ENCODE measurements at regions not wholly inside any gene's neighbourhood (a gene's known extent, or its start where the extent isn't known, plus 50 kb on each side); places are given as distances from the start of the nearest gene placed in this dataset.
"Not testable (repeated sequence)": the region's sequence is repeated elsewhere in the genome, so short reads cannot be mapped to it uniquely, and the experiment has no call there.

DNA sequence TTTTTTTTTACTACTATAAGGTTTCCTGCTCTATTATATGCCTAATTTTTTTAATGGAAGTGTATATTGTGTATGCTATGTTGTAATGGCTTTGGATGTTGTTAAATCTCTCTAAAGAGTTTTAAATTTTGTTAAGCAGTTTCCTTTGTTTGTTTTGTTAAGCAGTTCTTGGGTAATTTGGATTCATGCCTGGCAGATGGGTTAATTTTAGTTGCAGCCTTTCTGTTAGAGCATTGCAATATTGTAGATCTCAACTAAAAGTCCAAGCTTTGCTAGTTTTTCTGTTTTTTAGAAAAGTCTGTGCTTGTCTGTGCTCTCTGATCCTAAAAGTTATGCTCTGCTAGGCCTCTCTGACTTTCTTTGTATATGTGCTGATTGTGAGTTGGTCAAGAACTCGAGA lies 1229.0 kb upstream of the NRXN1 start:
- Mint-ChIP-seq H3K27ac (no peak overlapping the region), H3K4me1 (ENCODE audit: low read depth in 2 of 2) (no peaks in the 10 kb centered on the region), H3K36me3 (no peaks in the 10 kb centered on the region), H3K4me3 (no peak overlapping the region), H3K27me3 (no peaks in the 10 kb centered on the region), H3K9me3 (peaks cover 16% of the 10 kb centered on the region)
- DNase-seq (ENCODE audit: low spot score): no peak
- no peak for ATAC-seq

DNA sequence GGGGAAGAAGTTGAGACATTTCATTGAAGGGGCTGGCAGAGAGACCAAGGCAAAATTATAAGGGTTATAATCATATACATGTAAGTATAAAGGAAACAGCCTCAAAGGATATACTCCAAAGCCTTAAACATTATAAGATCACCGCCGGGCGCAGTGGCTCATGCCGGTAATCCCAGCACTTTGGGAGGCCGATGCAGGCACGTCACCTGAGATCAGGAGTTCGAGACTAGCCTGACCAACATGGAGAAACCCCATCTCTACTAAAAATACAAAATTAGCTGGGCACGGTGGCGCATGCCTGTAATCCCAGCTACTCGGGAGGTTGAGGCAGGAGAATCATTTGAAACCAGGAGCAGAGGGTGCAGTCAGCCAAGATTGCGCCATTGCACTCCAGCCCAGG lies 1227.0 kb upstream of the NRXN1 start:
- H3K4me1 Mint-ChIP-seq (ENCODE audit: low read depth in 2 of 2); H3K4me3 Mint-ChIP-seq; H3K27me3 Mint-ChIP-seq; H3K36me3 Mint-ChIP-seq; DNase-seq (ENCODE audit: low spot score); ATAC-seq; H3K27ac Mint-ChIP-seq: not testable (repeated sequence)
- H3K9me3 Mint-ChIP-seq: peaks cover 19% of the 10 kb centered on the region

DNA sequence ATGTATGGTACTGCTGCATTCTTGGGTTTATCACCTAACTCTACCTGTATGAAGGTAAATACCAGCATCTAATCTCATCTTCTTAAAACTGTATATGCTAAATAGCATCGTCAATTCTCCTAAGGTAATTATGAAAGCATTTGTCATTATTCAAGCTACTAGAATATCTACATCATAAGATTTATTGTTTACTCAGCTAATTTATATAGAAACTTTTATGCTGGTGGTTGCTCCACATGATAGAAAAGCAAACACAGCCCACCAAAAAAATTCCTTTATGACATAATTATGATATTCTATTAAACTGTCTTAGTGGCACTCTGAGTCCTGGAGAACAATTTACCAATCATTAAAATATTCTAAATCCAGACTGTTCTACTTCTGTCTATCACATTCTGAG lies 1226.1 kb upstream of the NRXN1 start:
- no peaks in the 10 kb centered on the region for H3K36me3 Mint-ChIP-seq
- no peak overlapping the region for H3K4me3 Mint-ChIP-seq
- no peak overlapping the region for H3K27ac Mint-ChIP-seq
- H3K27me3 Mint-ChIP-seq: no peaks in the 10 kb centered on the region
- peaks cover 16% of the 10 kb centered on the region for H3K9me3 Mint-ChIP-seq
- DNase-seq (ENCODE audit: low spot score) (no peak), ATAC-seq (no peak)
- no peaks in the 10 kb centered on the region for H3K4me1 Mint-ChIP-seq (ENCODE audit: low read depth in 2 of 2)

DNA sequence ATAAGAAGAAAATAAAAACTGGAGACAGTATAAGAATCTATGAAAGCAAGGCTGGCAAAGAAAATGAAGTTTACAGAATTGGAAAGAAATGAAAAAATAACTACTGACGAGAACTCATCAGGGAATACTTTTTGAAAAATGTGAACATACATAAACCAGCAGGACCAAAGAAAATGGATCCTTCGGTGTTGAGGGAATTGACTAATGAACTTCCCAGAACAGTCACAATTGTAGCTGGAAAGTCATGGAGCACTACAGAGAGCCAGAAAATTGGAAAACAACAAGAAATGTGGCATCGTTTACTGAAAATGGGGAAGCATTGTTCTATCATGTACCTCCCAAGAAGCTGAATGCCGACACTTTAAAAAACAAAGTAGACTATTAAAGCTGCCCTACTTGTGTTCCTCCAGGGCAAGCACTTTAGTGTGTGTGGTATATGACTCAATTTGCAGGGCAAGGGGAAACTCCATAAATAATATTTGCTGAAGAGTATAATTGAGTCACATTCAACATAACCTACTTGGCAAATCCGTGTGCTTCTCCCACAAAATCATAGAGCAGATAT lies 1221.6 kb upstream of the NRXN1 start:
- no peak for ATAC-seq
- Mint-ChIP-seq H3K36me3 (no peaks in the 10 kb centered on the region), H3K27me3 (no peaks in the 10 kb centered on the region), H3K9me3 (peaks cover 10% of the 10 kb centered on the region), H3K27ac (no peak overlapping the region), H3K4me1 (ENCODE audit: low read depth in 2 of 2) (no peaks in the 10 kb centered on the region), H3K4me3 (no peak overlapping the region)
- no peak for DNase-seq (ENCODE audit: low spot score)

DNA sequence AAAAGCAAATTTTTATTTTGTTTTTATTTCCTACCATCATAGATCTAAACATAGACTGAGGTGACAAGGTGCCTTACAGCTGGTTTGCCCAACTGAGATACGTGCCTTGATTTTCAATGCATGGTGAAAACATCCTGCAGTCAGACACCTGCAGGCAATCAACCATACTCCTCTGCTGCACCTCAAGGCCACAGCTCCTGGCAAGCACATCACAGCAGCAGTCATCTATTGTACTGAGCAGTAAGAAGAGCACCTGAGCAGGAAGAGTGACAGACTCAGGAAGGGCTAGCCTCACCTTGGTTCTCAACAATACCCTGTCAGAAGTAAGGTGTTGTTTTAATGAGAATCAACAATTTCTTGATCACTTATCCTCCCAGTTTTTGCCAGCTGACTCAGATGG lies 1206.8 kb upstream of the NRXN1 start:
- DNase-seq (ENCODE audit: low spot score) (no peak), ATAC-seq (no peak)
- H3K4me3 Mint-ChIP-seq: no peak overlapping the region
- H3K27me3 Mint-ChIP-seq: no peaks in the 10 kb centered on the region
- H3K27ac Mint-ChIP-seq: no peak overlapping the region
- peaks cover 10% of the 10 kb centered on the region for H3K9me3 Mint-ChIP-seq
- no peaks in the 10 kb centered on the region for H3K4me1 Mint-ChIP-seq (ENCODE audit: low read depth in 2 of 2)
- H3K36me3 Mint-ChIP-seq: no peaks in the 10 kb centered on the region

DNA sequence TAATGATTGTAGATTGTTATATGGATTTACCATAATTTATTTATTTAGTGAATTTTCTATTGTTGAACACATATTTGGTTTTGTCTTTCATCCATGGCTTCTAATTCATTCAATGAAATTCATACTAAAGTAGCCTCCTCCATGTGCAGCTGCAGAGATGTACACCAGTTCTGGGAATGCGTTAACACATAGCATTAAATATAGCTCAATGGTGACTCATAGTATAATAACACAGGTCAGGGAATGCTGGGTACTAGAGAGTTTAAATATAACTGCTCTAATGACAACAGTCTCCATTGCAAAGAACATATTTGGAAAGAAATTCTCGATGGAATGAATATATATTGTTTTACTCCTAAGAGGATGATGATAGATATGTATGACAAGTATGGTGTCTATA lies 1190.2 kb upstream of the NRXN1 start:
- ATAC-seq (no peak), DNase-seq (ENCODE audit: low spot score) (no peak)
- Mint-ChIP-seq H3K27ac (no peak overlapping the region), H3K4me1 (ENCODE audit: low read depth in 2 of 2) (no peaks in the 10 kb centered on the region), H3K36me3 (no peaks in the 10 kb centered on the region), H3K4me3 (no peak overlapping the region), H3K27me3 (no peaks in the 10 kb centered on the region), H3K9me3 (peaks cover 15% of the 10 kb centered on the region)

DNA sequence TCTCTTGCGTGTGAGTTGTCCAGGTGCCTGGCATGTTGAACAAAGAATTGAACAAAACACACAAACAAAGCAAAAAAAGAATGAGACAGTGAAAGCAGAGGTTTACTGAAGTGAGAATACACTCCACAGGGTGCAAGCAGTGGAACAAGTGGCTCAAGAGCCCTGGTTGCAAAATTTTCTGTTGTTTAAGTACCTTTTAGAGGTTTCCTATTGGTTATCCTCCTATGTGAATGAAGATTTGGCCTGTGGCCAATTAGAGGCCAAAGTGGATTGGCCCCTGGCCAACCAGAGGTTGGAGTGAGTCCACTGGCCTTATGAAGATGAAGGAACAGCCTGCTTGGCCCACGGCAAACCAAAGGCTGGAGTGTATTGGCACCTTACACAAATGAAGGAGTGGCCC lies 1188.5 kb upstream of the NRXN1 start:
- H3K27ac Mint-ChIP-seq: no peak overlapping the region
- DNase-seq (ENCODE audit: low spot score) (no peak), ATAC-seq (no peak)
- H3K4me3 Mint-ChIP-seq: no peak overlapping the region
- H3K36me3 Mint-ChIP-seq: no peaks in the 10 kb centered on the region
- H3K4me1 Mint-ChIP-seq (ENCODE audit: low read depth in 2 of 2): no peaks in the 10 kb centered on the region
- H3K9me3 Mint-ChIP-seq: peaks cover 13% of the 10 kb centered on the region
- H3K27me3 Mint-ChIP-seq: no peaks in the 10 kb centered on the region

DNA sequence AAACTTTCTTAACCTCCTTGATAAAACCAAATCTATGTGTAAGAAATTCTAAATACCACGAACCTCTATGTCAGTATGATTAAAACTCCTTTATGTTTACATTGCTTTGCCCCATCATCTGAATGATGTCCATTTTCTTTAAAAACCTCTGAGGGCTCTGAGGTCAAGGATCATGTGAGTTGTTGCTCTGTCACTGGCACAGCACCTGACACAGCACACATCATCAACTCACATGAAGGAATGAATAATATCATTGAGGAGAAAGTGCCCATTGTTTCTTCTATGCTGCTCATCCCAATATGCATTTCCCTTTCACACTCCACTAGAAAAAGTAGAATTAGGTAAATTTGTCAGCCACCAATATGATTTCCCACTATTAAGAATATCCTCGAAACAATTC lies 1178.7 kb upstream of the NRXN1 start:
- Mint-ChIP-seq H3K9me3 (peaks cover 8% of the 10 kb centered on the region), H3K4me1 (ENCODE audit: low read depth in 2 of 2) (no peaks in the 10 kb centered on the region), H3K27ac (no peak overlapping the region), H3K36me3 (no peaks in the 10 kb centered on the region), H3K27me3 (no peaks in the 10 kb centered on the region), H3K4me3 (no peak overlapping the region)
- DNase-seq (ENCODE audit: low spot score) (no peak), ATAC-seq (no peak)

DNA sequence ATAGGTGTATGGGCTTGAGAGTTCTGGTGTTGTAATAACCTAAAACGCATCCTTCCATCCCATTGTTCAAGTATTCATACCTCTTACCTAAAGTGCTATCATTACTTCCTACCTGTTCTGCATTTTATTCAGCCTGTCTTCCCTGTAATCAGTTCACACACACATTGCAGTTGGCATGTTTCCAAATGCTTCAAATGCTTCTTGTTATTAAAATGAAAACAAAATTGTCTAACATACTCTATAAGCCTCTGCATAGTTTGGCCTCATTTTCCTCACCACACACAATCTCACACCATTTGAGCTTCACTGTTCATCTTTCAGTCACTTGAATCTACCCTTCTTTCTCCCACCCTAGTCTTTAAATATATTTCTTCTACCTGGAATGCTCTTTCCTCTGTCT lies 1178.2 kb upstream of the NRXN1 start:
- H3K9me3 Mint-ChIP-seq: peaks cover 8% of the 10 kb centered on the region
- DNase-seq (ENCODE audit: low spot score): no peak
- no peak overlapping the region for H3K4me3 Mint-ChIP-seq
- H3K27me3 Mint-ChIP-seq: no peaks in the 10 kb centered on the region
- no peak for ATAC-seq
- H3K27ac Mint-ChIP-seq: no peak overlapping the region
- no peaks in the 10 kb centered on the region for H3K36me3 Mint-ChIP-seq
- H3K4me1 Mint-ChIP-seq (ENCODE audit: low read depth in 2 of 2): no peaks in the 10 kb centered on the region

DNA sequence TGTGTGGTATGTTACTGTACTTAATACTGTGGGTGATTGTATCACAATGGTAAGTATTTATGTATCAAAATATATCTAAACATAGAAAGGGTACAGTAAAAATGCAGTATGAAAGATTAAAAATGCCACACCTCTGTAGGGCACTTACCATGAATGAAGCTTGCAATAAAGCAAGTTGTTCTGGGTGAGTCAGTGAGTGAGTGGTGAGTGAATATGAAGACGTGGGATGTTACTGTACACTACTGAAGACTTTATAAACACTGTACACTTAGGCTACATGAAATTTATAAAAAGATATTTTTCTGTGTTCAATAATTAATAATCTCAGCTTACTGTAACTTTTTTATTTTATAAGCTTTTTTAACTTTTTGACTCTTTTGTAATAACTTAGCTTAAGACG lies 1162.4 kb upstream of the NRXN1 start:
- Mint-ChIP-seq H3K36me3 (peaks cover 1% of the 10 kb centered on the region), H3K4me3 (no peak overlapping the region), H3K27ac (no peak overlapping the region), H3K27me3 (no peaks in the 10 kb centered on the region), H3K4me1 (ENCODE audit: low read depth in 2 of 2) (no peaks in the 10 kb centered on the region), H3K9me3 (peaks cover 11% of the 10 kb centered on the region)
- ATAC-seq (no peak), DNase-seq (ENCODE audit: low spot score) (no peak)

DNA sequence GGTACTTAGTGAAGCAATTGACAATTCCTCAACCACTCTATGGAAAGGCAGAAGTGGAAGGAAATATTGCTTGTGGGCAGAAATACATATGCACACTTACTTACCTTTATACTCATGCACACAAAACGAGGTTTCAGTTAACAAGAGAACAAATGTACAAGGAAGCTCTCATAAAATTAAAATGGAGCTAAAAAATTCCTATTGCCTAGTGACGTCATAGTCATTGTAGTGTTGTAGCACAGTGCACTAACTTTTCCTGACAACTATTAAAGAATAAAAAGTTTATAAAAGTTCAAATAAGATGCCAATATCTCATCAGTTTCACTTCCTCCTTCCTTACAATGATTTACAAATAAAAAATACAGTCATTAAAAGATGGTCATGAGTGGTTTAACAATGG lies 1161.9 kb upstream of the NRXN1 start:
- Mint-ChIP-seq H3K4me1 (ENCODE audit: low read depth in 2 of 2) (no peaks in the 10 kb centered on the region), H3K27ac (no peak overlapping the region), H3K9me3 (peaks cover 10% of the 10 kb centered on the region), H3K27me3 (no peaks in the 10 kb centered on the region), H3K4me3 (no peak overlapping the region), H3K36me3 (no peaks in the 10 kb centered on the region)
- DNase-seq (ENCODE audit: low spot score) (no peak), ATAC-seq (no peak)

DNA sequence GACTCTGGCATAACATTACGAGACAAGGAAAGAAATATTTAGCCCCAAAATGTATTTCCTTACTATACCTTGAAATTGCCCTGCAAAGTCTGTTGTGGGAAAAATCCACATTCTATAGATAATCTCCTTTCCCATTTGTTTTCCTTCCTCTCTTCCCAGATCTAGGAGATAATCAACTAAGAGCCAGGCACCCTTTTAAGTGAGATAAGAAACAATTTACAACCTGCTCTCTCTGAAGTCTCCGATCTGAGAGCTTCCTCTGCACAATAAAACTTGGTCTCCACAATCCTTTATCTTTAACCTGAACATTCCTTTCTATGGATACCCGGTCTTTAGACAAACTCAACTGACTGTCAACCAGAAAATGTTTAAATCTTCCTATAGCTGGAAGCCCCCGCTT lies 1160.7 kb upstream of the NRXN1 start:
- H3K27me3 Mint-ChIP-seq: no peaks in the 10 kb centered on the region
- no peak overlapping the region for H3K27ac Mint-ChIP-seq
- H3K36me3 Mint-ChIP-seq: no peaks in the 10 kb centered on the region
- H3K4me3 Mint-ChIP-seq: no peak overlapping the region
- DNase-seq (ENCODE audit: low spot score): no peak
- no peaks in the 10 kb centered on the region for H3K4me1 Mint-ChIP-seq (ENCODE audit: low read depth in 2 of 2)
- H3K9me3 Mint-ChIP-seq: peaks cover 10% of the 10 kb centered on the region
- no peak for ATAC-seq

DNA sequence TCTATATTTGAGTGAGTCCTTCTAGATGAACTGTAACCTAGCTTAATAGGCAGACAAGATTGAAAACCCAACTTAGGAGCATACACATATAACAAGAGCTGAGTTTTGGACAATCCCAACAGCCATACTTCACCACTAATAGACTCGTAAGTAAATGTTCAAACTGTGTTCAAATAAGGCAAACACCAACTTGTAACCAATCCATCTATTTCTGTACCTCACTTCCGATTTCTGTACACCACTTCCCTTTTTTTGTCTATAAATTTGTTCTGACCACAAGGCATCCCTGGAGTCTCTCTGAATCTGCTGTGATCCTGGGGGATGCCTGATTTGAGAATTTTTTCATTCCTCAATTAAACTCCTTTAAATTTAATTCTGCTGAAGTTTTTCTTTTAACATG lies 1149.1 kb upstream of the NRXN1 start:
- no peaks in the 10 kb centered on the region for H3K4me1 Mint-ChIP-seq (ENCODE audit: low read depth in 2 of 2)
- no peaks in the 10 kb centered on the region for H3K27me3 Mint-ChIP-seq

DNA sequence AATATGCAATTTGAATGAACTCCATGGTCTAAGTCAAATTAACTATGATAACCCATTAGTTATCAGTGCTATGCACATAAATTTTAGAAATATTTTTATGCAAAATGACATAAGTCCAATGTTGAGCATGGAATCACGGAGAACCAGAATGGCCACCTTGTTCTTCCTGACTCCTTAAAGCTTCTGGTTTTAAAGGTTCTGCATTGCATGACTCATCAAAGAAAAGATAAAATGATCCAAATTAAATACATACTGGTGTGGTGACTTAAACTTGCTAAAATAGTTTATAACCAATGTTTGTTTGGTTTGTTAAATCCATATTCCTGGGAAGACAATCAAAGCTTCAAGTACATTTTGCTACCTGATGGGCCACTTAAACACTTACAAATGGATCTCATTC lies 1146.9 kb upstream of the NRXN1 start:
- Mint-ChIP-seq H3K36me3 (no peaks in the 10 kb centered on the region), H3K27ac (no peak overlapping the region), H3K4me1 (ENCODE audit: low read depth in 2 of 2) (no peaks in the 10 kb centered on the region), H3K27me3 (no peaks in the 10 kb centered on the region), H3K9me3 (peaks cover 4% of the 10 kb centered on the region), H3K4me3 (no peak overlapping the region)
- ATAC-seq (no peak), DNase-seq (ENCODE audit: low spot score) (no peak)

More for the DNA sequence above, 1149.1 kb upstream of the NRXN1 start:
- ATAC-seq (no peak), DNase-seq (ENCODE audit: low spot score) (no peak)
- Mint-ChIP-seq H3K27ac (no peak overlapping the region), H3K36me3 (no peaks in the 10 kb centered on the region), H3K4me3 (no peak overlapping the region), H3K9me3 (peaks cover 4% of the 10 kb centered on the region)

DNA sequence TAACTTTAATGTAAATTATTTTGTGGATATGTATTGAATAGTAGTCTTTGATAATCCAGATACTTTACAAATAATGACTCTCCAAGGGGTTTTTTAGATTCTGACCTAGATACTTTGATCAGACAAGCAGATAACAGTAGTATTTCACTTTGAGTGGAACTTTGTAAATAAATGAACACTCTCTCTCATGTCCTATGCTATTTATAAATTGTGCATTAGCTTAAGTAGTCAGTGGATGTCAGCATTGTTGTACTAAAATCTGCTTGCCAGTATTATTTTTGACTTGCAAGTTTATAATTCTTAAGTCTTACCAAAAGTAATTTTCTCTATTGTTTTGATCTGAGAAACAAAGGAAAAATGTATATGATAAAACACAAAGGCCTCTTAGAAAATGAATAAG lies 1113.1 kb upstream of the NRXN1 start:
- DNase-seq (ENCODE audit: low spot score): no peak
- ATAC-seq: no peak
- H3K36me3 Mint-ChIP-seq: no peaks in the 10 kb centered on the region
- H3K4me3 Mint-ChIP-seq: no peak overlapping the region
- no peak overlapping the region for H3K27ac Mint-ChIP-seq
- peaks cover 5% of the 10 kb centered on the region for H3K9me3 Mint-ChIP-seq
- H3K27me3 Mint-ChIP-seq: no peaks in the 10 kb centered on the region
- H3K4me1 Mint-ChIP-seq (ENCODE audit: low read depth in 2 of 2): no peaks in the 10 kb centered on the region

All from natural killer cell treated with Interleukin-12 subunit alpha and Interleukin-12 subunit beta and Interleukin-15 and Interleukin-18, amount 100 ng/mL, for 72 hours (primary cell).